Ectodermal cell (in vitro differentiated cells): ENCODE measurements at regions not wholly inside any gene's neighbourhood (a gene's known extent, or its start where the extent isn't known, plus 50 kb on each side); places are given as distances from the start of the nearest gene placed in this dataset.

ENCODE experiments used
- H3K27ac ChIP-seq: 2 replicates; pipeline ENCODE4 v1.7.0; 2013; ENCODE audit warnings: mild to moderate bottlenecking, low read depth, low read length; ENCODE audit not compliant: insufficient read depth, poor library complexity, severe bottlenecking
- H3K27me3 ChIP-seq: 2 replicates; pipeline ENCODE4 v1.7.0; 2013; ENCODE audit warnings: mild to moderate bottlenecking, low read length; ENCODE audit not compliant: insufficient read depth, control insufficient read depth, poor library complexity, severe bottlenecking
- H3K36me3 ChIP-seq: one replicate; pipeline ENCODE4 v1.7.0; 2013; ENCODE audit warnings: low read length; ENCODE audit not compliant: control insufficient read depth, insufficient read depth
- H3K4me1 ChIP-seq: one replicate; pipeline ENCODE4 v1.7.0; 2013; ENCODE audit warnings: low read length; ENCODE audit not compliant: control insufficient read depth, insufficient read depth
- H3K4me3 ChIP-seq: 2 replicates; pipeline ENCODE4 v1.7.0; 2013; ENCODE audit warnings: low read depth, low read length, control low read depth; ENCODE audit not compliant: insufficient read depth
- H3K9me3 ChIP-seq: 2 replicates; pipeline ENCODE4 v1.7.0; 2013; ENCODE audit warnings: mild to moderate bottlenecking, low read length, moderate library complexity; ENCODE audit not compliant: control insufficient read depth
- WGBS, 2 experiments: methylation state at CpG; one replicate each; pipeline ENCODE4 v1.1.7; 2013; ENCODE audit warnings: missing lambda C conversion rate in 2 of 2; 5-methylcytosine and 5-hydroxymethylcytosine counted together

DNA sequence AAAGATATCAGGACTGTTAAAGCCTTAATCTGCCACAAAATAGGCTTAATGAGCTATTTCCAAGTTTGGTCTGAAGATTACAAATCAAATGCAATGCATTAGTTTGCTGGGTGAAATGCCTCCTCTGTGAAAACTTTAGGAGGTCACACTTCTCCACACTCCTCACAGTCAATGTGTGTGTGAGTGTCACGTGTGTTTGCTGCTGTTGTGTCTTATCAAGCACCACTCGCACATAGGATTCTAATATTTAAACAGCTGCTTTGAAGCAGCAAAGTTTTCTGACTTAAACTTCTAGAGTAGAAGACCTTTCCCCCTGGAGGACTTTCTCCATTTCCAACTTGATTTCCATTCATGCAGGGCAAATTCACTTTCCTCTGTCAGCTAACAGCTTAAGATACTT, 203.2 kb upstream of the PEX5L start:
- 91 to 100% methylated on average over 2 of the region's 2 CpGs for WGBS, 2 experiments
- no peak overlapping the region for H3K27ac ChIP-seq
- no peaks in the 10 kb centered on the region for H3K4me1 ChIP-seq
- H3K27me3 ChIP-seq: no peaks in the 10 kb centered on the region
- no peaks in the 10 kb centered on the region for H3K36me3 ChIP-seq
- H3K9me3 ChIP-seq: no peaks in the 10 kb centered on the region
- H3K4me3 ChIP-seq: no peak overlapping the region

DNA sequence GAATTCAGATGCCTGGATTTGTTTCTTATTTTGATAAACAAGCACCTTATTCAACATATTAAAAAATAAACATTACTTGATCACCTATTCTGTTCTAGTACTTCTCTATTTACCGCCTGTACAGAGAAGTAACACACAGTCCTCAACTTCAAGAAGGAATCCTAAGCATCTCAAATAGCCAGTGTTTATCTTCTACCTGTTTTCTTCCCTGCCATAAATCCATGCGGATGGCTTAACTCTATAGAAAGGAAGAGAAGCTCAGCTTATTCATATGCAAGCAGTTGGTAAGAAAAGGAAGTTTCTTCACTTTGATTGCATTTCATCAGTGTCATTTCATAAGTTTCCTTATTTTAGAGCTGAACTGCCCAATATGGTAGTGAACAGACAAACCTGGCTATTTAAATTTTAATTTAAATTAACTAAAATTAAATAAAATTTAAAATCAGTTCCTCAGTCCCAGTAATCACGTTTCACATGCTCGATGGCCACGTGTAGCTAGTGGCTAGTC, 210.0 kb upstream of the PEX5L start:
- no peaks in the 10 kb centered on the region for H3K4me1 ChIP-seq
- no peaks in the 10 kb centered on the region for H3K9me3 ChIP-seq
- H3K27me3 ChIP-seq: no peaks in the 10 kb centered on the region
- WGBS, 2 experiments: 43 to 77% methylated on average over 2 to 5 of the region's 5 CpGs
- H3K4me3 ChIP-seq: no peak overlapping the region
- H3K27ac ChIP-seq: no peak overlapping the region
- no peaks in the 10 kb centered on the region for H3K36me3 ChIP-seq

DNA sequence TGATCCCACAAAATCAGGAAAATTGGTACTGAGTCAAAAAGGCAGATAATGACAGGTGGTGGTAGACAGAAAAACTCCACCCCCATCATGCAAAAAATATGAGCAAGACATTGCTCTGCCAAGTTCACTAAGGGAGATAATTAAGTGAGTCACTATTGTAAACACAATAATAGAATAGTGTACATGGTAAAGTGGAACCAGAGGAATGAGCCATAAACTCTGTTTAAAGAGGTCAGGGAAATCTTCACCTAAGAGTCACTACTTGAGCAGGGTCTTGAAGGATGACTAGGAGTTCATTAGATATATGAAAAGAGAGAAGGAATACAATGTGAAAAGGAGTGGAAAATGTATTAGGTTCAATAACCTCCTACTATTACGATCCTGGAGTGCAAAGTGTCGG, 213.4 kb upstream of the PEX5L start:
- no peak overlapping the region for H3K27ac ChIP-seq
- no peaks in the 10 kb centered on the region for H3K9me3 ChIP-seq
- 88 to 94% methylated on average over 2 of the region's 2 CpGs for WGBS, 2 experiments
- no peaks in the 10 kb centered on the region for H3K27me3 ChIP-seq
- H3K4me3 ChIP-seq: no peak overlapping the region
- no peaks in the 10 kb centered on the region for H3K4me1 ChIP-seq
- H3K36me3 ChIP-seq: no peaks in the 10 kb centered on the region

DNA sequence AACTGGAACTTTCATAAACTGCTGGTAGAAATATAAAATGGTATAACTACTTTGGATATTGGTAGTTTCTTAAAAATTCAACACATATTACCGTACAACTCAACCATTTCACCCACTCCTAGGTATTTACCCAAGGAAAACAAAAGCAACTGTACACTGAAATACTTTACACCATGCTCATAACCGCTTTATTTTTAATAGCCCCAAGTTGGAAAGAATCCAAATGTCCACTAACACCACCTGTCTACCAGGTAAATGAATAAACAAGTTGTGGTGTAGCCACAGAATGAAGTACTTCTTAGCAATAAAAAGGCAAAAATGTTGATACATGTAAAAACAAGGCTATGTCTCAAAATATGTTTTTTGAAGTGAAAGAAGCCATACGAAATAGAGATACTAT, 215.9 kb upstream of the PEX5L start:
- Histone ChIP-seq H3K4me3 (no peak overlapping the region), H3K36me3 (no peaks in the 10 kb centered on the region), H3K4me1 (no peaks in the 10 kb centered on the region), H3K27me3 (no peaks in the 10 kb centered on the region), H3K9me3 (no peaks in the 10 kb centered on the region), H3K27ac (no peak overlapping the region)
- 86 to 97% methylated on average over 1 to 2 of the region's 3 CpGs for WGBS, 2 experiments

DNA sequence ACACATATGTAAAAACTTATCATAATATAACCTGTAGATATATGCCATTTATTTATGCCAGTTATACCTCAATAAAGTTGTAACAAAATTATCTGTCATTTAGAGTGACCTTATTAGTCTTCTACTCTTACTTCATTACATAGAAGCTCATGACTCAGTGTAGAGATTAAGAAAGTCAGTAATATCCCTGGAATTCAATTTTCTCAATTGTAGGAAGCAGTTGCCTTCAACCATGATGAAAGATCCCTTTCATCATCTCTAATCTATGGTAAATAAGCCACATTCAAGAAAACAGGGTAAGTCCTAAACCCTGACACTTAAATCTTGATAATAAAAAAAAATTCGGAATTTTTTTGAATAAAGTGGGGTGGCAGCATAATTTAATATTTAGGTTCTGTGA, 216.5 kb upstream of the PEX5L start:
- Histone ChIP-seq H3K27ac (no peak overlapping the region), H3K4me3 (no peak overlapping the region), H3K9me3 (no peaks in the 10 kb centered on the region), H3K27me3 (no peaks in the 10 kb centered on the region), H3K36me3 (no peaks in the 10 kb centered on the region), H3K4me1 (no peaks in the 10 kb centered on the region)
- WGBS, 2 experiments: 85 to 100% methylated on average over 1 of the region's 1 CpG

DNA sequence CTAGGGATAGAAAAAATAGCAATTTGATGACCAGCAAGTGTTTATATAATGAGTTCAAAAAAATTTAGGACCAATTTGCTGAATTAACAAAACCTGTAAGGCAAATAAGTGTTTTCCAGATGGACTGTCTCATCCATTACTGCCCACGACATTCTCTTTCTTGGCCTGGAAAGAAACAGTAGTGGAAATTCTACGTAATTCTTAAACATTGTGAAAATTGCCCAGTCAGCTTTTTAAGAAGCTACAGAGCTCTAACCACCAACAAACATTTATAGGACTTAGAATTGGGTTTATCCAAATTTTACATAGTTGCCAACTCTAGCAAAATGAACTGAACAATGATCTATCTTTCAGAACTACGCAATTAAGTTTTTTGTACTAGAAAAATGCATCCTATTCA, 227.7 kb upstream of the PEX5L start:
- Histone ChIP-seq H3K9me3 (no peaks in the 10 kb centered on the region), H3K27ac (no peak overlapping the region), H3K4me1 (no peaks in the 10 kb centered on the region), H3K27me3 (no peaks in the 10 kb centered on the region), H3K36me3 (no peaks in the 10 kb centered on the region), H3K4me3 (no peak overlapping the region)
- 91 to 96% methylated on average over 3 of the region's 3 CpGs for WGBS, 2 experiments

DNA sequence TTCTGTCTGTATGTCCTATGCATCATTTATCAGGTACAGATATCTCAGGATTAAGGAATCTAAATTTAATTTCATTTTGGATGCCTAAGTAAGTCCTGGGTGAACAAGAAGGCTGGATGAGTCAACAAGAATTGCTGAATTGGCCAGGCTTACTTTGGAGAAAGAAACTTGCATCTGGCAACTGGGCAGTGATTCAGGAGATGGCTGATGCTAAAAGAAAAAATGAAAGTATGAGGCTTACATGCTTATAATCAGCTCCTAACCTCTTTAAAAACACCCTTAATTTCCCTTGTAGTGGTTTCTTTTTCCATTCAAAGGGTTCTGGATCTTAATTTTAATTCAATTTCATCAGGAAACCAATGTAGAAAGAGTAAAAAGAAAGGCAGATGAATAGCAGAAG, 228.8 kb upstream of the PEX5L start:
- no peaks in the 10 kb centered on the region for H3K4me1 ChIP-seq
- no peaks in the 10 kb centered on the region for H3K9me3 ChIP-seq
- H3K36me3 ChIP-seq: no peaks in the 10 kb centered on the region
- H3K4me3 ChIP-seq: no peak overlapping the region
- H3K27ac ChIP-seq: no peak overlapping the region
- H3K27me3 ChIP-seq: no peaks in the 10 kb centered on the region

DNA sequence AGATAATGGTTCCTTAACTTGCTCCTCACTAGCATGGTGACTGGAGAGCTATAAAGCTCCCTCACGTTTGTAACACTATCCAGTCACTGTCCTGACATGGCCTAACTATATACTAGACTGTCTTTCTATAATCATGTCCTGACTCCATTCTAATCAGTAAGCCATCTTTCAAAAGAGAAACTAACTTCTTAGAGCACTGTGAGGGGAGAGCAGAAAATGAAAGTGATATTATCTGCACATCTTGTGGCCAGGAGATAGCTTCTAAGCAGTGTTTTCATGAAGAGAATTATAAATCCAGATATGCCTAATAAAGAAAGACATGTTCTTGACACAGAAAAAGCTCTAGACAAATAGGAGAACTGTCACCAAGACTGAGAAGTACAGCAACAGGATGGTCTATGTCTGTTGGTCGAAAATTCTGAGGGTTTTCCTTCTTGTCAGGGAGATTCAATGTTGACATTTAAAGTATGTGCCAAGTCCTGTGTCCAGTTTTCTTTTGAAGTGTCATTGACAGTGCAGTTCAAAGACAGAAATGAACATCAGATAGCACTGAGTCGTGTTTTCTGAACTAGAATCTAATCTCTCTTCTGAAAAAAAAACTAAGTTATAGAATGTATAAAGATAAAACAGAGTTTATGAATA, 230.6 kb upstream of the PEX5L start:
- no peaks in the 10 kb centered on the region for H3K4me1 ChIP-seq
- H3K9me3 ChIP-seq: no peaks in the 10 kb centered on the region
- H3K36me3 ChIP-seq: no peaks in the 10 kb centered on the region
- no peak overlapping the region for H3K4me3 ChIP-seq
- no peaks in the 10 kb centered on the region for H3K27me3 ChIP-seq
- H3K27ac ChIP-seq: no peak overlapping the region
- 86 to 89% methylated on average over 2 to 3 of the region's 3 CpGs for WGBS, 2 experiments

DNA sequence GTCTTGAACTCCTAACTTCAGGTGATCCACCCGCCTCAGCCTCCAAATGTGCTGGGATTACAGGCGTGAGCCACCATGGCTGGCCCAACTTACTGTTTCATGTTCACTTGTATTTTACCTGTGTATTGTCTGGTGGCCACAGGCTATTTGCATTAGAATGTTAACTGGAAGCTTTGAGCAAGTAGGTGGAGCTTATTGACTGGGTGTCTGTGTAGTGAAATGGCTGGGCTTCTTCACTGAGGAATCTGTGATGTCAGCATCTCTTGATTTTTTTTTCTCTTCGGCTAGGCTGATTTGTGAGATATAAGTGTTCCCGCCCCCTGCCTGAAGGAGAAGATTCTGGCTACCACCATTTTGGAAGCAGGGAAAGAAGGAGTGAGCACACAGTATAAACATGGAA, 237.8 kb upstream of the PEX5L start:
- H3K27ac ChIP-seq: no peak overlapping the region
- H3K4me1 ChIP-seq: no peaks in the 10 kb centered on the region
- H3K9me3 ChIP-seq: no peaks in the 10 kb centered on the region
- no peaks in the 10 kb centered on the region for H3K27me3 ChIP-seq
- H3K4me3 ChIP-seq: no peak overlapping the region
- no peaks in the 10 kb centered on the region for H3K36me3 ChIP-seq
- WGBS, 2 experiments: 87 to 90% methylated on average over 4 of the region's 4 CpGs

DNA sequence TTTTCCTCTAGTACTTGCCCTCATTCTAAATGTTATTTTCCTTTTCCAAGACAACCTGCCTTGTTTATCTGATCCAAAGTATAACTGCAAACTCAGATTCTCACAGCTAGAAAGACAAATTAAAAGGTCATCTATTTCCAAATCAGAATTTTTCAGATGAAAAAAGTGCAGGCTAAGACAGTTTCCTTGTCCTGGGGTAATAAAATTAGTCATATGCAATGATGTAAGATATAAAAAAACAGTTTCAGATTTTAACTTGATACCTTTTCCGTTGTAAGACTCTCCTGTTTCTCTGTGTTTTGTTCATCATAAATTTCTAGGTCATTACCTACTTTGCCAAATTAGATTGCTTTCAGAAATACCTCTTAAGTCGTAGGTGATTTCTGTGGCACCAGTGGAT, 238.4 kb upstream of the PEX5L start:
- H3K27ac ChIP-seq: no peak overlapping the region
- no peaks in the 10 kb centered on the region for H3K36me3 ChIP-seq
- WGBS, 2 experiments: 84 to 100% methylated on average over 2 of the region's 2 CpGs
- no peak overlapping the region for H3K4me3 ChIP-seq
- H3K9me3 ChIP-seq: no peaks in the 10 kb centered on the region
- no peaks in the 10 kb centered on the region for H3K4me1 ChIP-seq
- no peaks in the 10 kb centered on the region for H3K27me3 ChIP-seq

DNA sequence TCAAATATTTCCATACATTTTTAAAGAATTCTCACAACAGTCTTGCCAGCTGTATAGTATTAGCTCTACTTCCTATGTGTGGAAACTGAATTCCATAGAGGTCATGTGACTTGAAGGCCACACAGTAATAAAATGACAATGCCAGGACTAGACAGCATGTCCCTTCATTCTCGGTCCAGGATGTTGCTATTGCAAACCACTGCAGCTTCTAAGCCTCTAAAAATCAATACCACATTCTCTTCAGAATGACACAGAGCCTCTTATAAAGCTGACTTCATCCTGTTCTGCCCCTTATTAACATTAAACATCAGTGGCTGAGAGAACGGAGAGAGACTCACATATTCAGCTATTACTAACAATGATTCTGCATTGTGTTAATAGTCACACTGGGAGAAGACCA, 240.3 kb upstream of the PEX5L start:
- no peaks in the 10 kb centered on the region for H3K9me3 ChIP-seq
- H3K36me3 ChIP-seq: no peaks in the 10 kb centered on the region
- H3K27ac ChIP-seq: no peak overlapping the region
- H3K27me3 ChIP-seq: no peaks in the 10 kb centered on the region
- 85 to 93% methylated on average over 2 of the region's 2 CpGs for WGBS, 2 experiments
- H3K4me3 ChIP-seq: no peak overlapping the region
- H3K4me1 ChIP-seq: no peaks in the 10 kb centered on the region
